Spleen (tissue), 7 donors: ENCODE measurements at regions not wholly inside any gene's neighbourhood (a gene's known extent, or its start where the extent isn't known, plus 50 kb on each side); places are given as distances from the start of the nearest gene placed in this dataset.

ENCODE experiments used
- POLR2A ChIP-seq, 3 donors: fragments of 450-650 bp; IDR thresholded peaks; one replicate each; pipeline ENCODE4 v1.5.1; 2017; ENCODE audit warnings: antibody characterized with exemption in 3 of 3, mild to moderate bottlenecking in 1 of 3
- POLR2AphosphoS5 ChIP-seq, 3 donors: sonication (generic); formaldehyde crosslinking; IDR thresholded peaks; one replicate each; pipeline ENCODE4 v1.5.1; 2017; ENCODE audit warnings: antibody characterized with exemption in 3 of 3
- TF ChIP-seq, protein P1 (sequence below), 11 experiments: fragments of 200-600 bp in 7 of 11; fragments of 450-650 bp in 4 of 11; sonication (generic) in 4 of 11; IDR thresholded peaks in 8 of 11; conservative IDR thresholded peaks in 3 of 11; 1 replicate in 7 of 11; 2 replicates in 4 of 11; pipeline versions ENCODE4 v1.4.0 to v1.8.0; 2016 to 2021; ENCODE audit warnings: antibody characterized with exemption in 11 of 11, inconsistent platforms in 4 of 11, mild to moderate bottlenecking in 1 of 11
- donor health status: DM: no; HTN: no; CAD: no; lungs with moderate emphysema.
- donor health status: DM: no; HTN: no; CAD: no.
- donor health status: DM: no; HTN: no; CAD: no.

- TF ChIP-seq, protein P1, sequence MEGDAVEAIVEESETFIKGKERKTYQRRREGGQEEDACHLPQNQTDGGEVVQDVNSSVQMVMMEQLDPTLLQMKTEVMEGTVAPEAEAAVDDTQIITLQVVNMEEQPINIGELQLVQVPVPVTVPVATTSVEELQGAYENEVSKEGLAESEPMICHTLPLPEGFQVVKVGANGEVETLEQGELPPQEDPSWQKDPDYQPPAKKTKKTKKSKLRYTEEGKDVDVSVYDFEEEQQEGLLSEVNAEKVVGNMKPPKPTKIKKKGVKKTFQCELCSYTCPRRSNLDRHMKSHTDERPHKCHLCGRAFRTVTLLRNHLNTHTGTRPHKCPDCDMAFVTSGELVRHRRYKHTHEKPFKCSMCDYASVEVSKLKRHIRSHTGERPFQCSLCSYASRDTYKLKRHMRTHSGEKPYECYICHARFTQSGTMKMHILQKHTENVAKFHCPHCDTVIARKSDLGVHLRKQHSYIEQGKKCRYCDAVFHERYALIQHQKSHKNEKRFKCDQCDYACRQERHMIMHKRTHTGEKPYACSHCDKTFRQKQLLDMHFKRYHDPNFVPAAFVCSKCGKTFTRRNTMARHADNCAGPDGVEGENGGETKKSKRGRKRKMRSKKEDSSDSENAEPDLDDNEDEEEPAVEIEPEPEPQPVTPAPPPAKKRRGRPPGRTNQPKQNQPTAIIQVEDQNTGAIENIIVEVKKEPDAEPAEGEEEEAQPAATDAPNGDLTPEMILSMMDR (IDR thresholded peaks at IDR 0.05 in 8 of 11, conservative IDR thresholded peaks at IDR 0.05 in 3 of 11), result no peak
- no peak for TF ChIP-seq POLR2A (IDR thresholded peaks at IDR 0.05)
- no peak for TF ChIP-seq POLR2AphosphoS5 (IDR thresholded peaks at IDR 0.05)
Observed at GRCh38 chr14:84804468-84804867, 725.5 kb upstream of the FLRT2 start.
